ENCODE measurements at regions not wholly inside any gene's neighbourhood (a gene's known extent, or its start where the extent isn't known, plus 50 kb on each side); places are given as distances from the start of the nearest gene placed in this dataset.
A peak's percentile ranks its signal among the peaks of the same experiment; 100 is the strongest.

GRCh38 chr6:80974579-80974978, 777.9 kb downstream of the TENT5A start:
- no peak for FAIRE-seq

- no peak for FAIRE-seq
Measured at GRCh38 chr6:80969439-80969838, 783.0 kb downstream of the TENT5A start.

GRCh38 chr6:80967609-80968008, 784.9 kb downstream of the TENT5A start:
- no peak for FAIRE-seq

GRCh38 chr6:80962382-80962781, 790.1 kb downstream of the TENT5A start:
- FAIRE-seq, result no peak

- FAIRE-seq, result no peak
Measured at GRCh38 chr6:80961166-80961565, 791.3 kb downstream of the TENT5A start.

- FAIRE-seq, result no peak
Measured at GRCh38 chr6:80959034-80959433, 793.4 kb downstream of the TENT5A start.

- no peak for FAIRE-seq
Measured at GRCh38 chr6:80956898-80957297, 795.6 kb downstream of the TENT5A start.

- FAIRE-seq, result peak; percentile 97
Measured at GRCh38 chr6:80952479-80952878, 800.0 kb downstream of the TENT5A start.

GRCh38 chr6:80946402-80946801, 806.1 kb downstream of the TENT5A start:
- FAIRE-seq, result no peak

- FAIRE-seq, result no peak
Measured at GRCh38 chr6:80942911-80943310, 809.6 kb downstream of the TENT5A start.

GRCh38 chr6:80940976-80941375, 811.5 kb downstream of the TENT5A start:
- peak; percentile 13 for FAIRE-seq

- FAIRE-seq, result no peak
Measured at GRCh38 chr6:80940571-80940970, 811.9 kb downstream of the TENT5A start.

- no peak for FAIRE-seq
Measured at GRCh38 chr6:80939898-80940297, 812.6 kb downstream of the TENT5A start.

GRCh38 chr6:80939480-80939879, 813.0 kb downstream of the TENT5A start:
- FAIRE-seq, result no peak

GRCh38 chr6:80938131-80938530, 814.4 kb downstream of the TENT5A start:
- no peak for FAIRE-seq

GRCh38 chr6:80932359-80932758, 820.1 kb downstream of the TENT5A start:
- FAIRE-seq, result no peak

GRCh38 chr6:80930376-80930775, 822.1 kb downstream of the TENT5A start:
- FAIRE-seq, result no peak

GRCh38 chr6:80923816-80924215, 817.3 kb downstream of the BCKDHB start:
- no peak for FAIRE-seq

- FAIRE-seq, result no peak
Measured at GRCh38 chr6:80922916-80923455, 816.5 kb downstream of the BCKDHB start.

GRCh38 chr6:80921861-80922460, 815.5 kb downstream of the BCKDHB start:
- no peak for FAIRE-seq

GRCh38 chr6:80907831-80908230, 801.4 kb downstream of the BCKDHB start:
- no peak for FAIRE-seq

- no peak for FAIRE-seq
Measured at GRCh38 chr6:80903711-80904110, 797.2 kb downstream of the BCKDHB start.

GRCh38 chr6:80886475-80886874, 780.0 kb downstream of the BCKDHB start:
- peak; percentile 55 for FAIRE-seq

- FAIRE-seq, result no peak
Measured at GRCh38 chr6:80872951-80873308, 766.5 kb downstream of the BCKDHB start.

- FAIRE-seq, result no peak
Measured at GRCh38 chr6:80872199-80872950, 765.9 kb downstream of the BCKDHB start.

Measured in G401.6 (cell line).